Endothelial cell of umbilical vein (primary cell): ENCODE measurements at regions not wholly inside any gene's neighbourhood (a gene's known extent, or its start where the extent isn't known, plus 50 kb on each side); places are given as distances from the start of the nearest gene placed in this dataset.

ENCODE experiments used
- CTCF ChIP-seq, 2 donors: IDR thresholded peaks; 1 replicate in 1 of 2; 2 replicates in 1 of 2; pipeline ENCODE4 v1.5.1; 2011; ENCODE audit warnings: low read length in 2 of 2, mild to moderate bottlenecking in 2 of 2, moderate library complexity in 2 of 2, control low read depth in 1 of 2, inconsistent platforms in 1 of 2, low read depth in 1 of 2; ENCODE audit not compliant: insufficient read depth in 1 of 2; ENCODE audit errors: extremely low read depth in 1 of 2
- EZH2 ChIP-seq: IDR thresholded peaks from 2 replicates; pipeline ENCODE4 v1.6.1; 2012; ENCODE audit warnings: borderline replicate concordance, low read depth, mild to moderate bottlenecking, moderate library complexity, low read length, inconsistent platforms; ENCODE audit not compliant: severe bottlenecking
- GATA2 ChIP-seq: IDR thresholded peaks from 2 replicates; pipeline ENCODE4 v1.7.0; 2011; ENCODE audit warnings: low read depth, mild to moderate bottlenecking, moderate library complexity, mixed read lengths, low read length; ENCODE audit not compliant: insufficient read length, insufficient read depth
- MAX ChIP-seq: IDR thresholded peaks from 2 replicates; pipeline ENCODE4 v1.6.1; 2011; ENCODE audit not compliant: insufficient read depth, insufficient read length
- MYC ChIP-seq: IDR thresholded peaks from one replicate; pipeline ENCODE4 v1.6.1; 2011; ENCODE audit warnings: mild to moderate bottlenecking, low read depth, low read length
- POLR2AphosphoS5 ChIP-seq: IDR thresholded peaks from 2 replicates; pipeline ENCODE4 v1.6.1; 2012; ENCODE audit warnings: low read depth, mild to moderate bottlenecking, control low read depth, low read length, moderate library complexity; ENCODE audit not compliant: insufficient read depth

- TF ChIP-seq POLR2AphosphoS5 (no peak), CTCF (IDR thresholded peaks at IDR 0.05; ENCODE audit: extremely low read depth in 1 of 2, insufficient read depth in 1 of 2, low read depth in 1 of 2, low read length in 2 of 2) (no peak), MAX (no peak), EZH2 (no peak), MYC (no peak), GATA2 (no peak)
Observed at GRCh38 chr2:21633911-21634310, 510.1 kb downstream of the TDRD15 start.
